GM12892 (cell line): ENCODE measurements at regions not wholly inside any gene's neighbourhood (a gene's known extent, or its start where the extent isn't known, plus 50 kb on each side); places are given as distances from the start of the nearest gene placed in this dataset.

Experiments used
- POLR2A ChIP-seq: IDR thresholded peaks from 2 replicates; pipeline ENCODE4 v1.6.1; 2011; ENCODE audit warnings: low read depth, low read length, control low read depth
- POLR2AphosphoS5 ChIP-seq: IDR thresholded peaks from 2 replicates; pipeline ENCODE4 v1.6.1; 2011; ENCODE audit warnings: low read depth, low read length, control low read depth

- TF ChIP-seq POLR2A (no peak), POLR2AphosphoS5 (no peak)
These were observed 221.8 kb upstream of the CDH5 start for GRCh38 chr16:66144641-66145040.
